Colon (tissue), 2 donors: ENCODE measurements at regions not wholly inside any gene's neighbourhood (a gene's known extent, or its start where the extent isn't known, plus 50 kb on each side); places are given as distances from the start of the nearest gene placed in this dataset.
"Not testable (repeated sequence)": the region's sequence is repeated elsewhere in the genome, so short reads cannot be mapped to it uniquely, and the experiment has no call there.

Experiments
- FAIRE-seq: peaks from 2 replicates; lab custom pipeline; 2012; peaks lifted over from hg19 to GRCh38; lab: Jason Lieb, UNC
- donor health status: control.
- donor health status: control.

- FAIRE-seq: no peak
Measured at GRCh38 chr15:69602921-69603320, 150.3 kb downstream of the RPLP1 start.

DNA sequence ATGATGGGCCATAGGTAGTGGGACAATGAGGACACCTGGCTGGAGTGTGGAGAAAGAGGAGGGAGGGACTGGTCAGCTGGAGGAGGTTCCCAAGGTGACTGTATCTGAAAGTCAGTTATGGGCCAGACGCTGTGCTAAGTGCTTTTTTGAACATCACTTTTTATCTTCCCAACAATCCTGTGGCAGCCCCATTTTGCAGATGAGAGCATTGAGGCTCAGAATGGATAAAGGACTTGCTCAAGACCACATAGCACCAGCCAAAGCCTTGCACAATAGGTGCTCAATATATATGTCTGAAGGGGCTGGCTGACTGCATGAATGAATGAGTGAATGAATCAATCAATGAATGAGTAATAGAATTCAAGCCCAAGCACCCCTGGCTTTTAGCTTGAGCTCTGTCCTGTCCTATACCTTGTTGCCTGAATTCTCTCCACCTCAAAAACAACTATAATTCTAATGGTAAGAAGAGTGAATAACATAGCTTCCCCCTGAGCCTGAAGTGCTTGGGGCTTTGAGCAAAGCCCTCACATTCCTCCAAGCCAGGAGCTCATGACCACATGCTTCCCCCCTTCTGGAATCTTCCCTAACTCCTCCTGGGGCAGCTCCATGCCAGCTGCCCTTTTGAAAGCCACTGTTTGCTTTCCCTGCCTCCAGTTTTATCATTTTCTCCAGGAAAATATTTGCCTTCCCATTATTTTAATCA is 150.9 kb downstream of the RPLP1 start:
- no peak for FAIRE-seq

DNA sequence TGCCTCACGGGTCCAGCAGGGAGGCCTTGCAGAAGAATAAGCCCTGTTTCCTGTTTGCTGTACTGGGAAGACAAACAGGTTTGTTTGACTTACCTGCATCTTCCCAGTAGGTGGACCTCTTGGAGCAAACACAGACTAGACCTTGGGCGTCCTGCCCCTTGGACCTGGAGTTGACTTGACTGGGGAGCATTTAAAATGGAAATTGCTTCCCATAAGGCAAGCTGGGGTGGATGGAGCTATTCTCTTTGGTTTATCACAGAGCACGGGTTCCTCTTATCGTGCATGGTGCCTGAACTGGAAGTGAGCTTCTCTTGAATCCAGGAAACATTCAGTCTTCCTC is 151.4 kb downstream of the RPLP1 start:
- no peak for FAIRE-seq

GRCh38 chr15:69606144-69606543 is 153.5 kb downstream of the RPLP1 start:
- FAIRE-seq: no peak

GRCh38 chr15:69606921-69607500 is 154.4 kb downstream of the RPLP1 start:
- FAIRE-seq: no peak

DNA sequence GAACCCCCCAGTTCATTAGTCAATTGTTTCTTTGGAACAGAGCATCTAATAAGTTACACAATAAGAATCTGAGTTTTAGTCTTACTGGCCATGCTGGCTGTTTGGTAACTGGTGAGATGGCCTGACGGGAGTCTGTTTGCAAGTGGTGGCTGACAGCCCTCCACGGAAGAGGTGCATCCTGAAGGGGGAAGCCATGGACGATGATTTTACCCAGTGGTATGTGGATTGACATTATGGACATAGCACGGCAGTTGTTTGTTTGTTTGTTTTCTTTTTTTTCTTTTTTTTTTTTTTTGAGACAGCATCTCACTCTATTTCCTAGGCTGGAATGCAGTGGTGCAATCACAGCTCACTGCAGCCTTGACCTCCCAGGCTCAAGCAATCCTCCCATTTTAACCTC is 156.0 kb downstream of the RPLP1 start:
- FAIRE-seq: no peak

DNA sequence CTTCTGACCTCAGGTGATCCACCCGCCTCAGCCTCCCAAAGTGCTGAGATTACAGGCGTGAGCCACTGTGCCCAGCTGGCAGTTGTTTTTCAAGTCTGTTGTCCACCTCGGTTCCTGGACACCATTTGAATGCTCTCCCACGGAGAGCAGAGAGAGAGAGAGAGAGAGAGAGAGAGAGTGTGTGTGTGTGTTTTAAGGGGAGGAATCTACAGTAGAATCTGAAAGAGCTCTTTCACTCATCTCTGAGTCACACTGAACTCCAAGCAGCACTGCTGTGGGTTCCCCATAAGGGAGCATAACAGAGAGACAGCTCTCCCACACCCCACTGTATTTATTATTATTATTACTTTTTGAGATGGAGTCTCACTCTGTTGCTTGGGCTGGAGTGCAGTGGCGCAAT is 156.6 kb downstream of the RPLP1 start:
- no peak for FAIRE-seq

GRCh38 chr15:69609776-69610175 is 157.2 kb downstream of the RPLP1 start:
- no peak for FAIRE-seq

GRCh38 chr15:69610277-69610676 is 157.7 kb downstream of the RPLP1 start:
- FAIRE-seq: no peak

DNA sequence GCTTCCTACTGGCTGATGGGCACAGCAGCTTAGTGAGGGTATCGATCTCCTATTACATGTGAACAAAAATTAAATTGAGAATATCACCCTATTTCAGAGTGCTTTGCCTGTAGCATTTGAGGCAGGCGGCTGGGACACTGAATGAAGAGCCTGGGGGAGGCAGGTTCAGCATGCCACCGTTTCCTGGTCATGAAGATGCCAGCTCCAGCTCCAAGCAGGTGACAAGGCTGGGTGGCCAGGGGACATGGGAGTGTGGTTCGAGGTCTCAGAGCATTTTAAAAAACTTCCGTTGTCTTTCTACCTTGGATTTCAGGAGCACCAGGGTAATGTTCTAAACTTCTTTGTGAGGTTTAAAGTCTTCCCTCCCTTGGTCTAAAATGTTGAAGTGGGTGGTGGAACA is 158.2 kb downstream of the RPLP1 start:
- FAIRE-seq: no peak

GRCh38 chr15:69612112-69612511 is 159.5 kb downstream of the RPLP1 start:
- no peak for FAIRE-seq

DNA sequence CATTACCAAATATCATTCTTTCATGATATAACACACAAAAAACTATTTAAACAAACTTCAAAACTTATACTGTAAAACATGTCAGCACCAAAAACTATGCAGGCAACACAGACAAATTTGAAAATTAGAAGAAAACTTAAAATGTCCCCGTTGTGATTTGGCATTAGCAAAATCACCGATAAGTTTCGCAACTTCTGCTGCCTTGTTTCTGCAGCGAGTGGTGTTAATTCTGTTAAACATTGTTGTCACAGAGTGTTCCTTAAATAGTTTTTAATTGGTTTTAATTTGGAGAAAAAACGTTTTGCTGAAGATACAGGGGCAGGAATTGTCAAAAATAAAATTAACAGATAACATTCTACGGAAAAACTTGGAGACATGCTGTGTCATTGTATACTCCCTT is 160.6 kb downstream of the RPLP1 start:
- no peak for FAIRE-seq

DNA sequence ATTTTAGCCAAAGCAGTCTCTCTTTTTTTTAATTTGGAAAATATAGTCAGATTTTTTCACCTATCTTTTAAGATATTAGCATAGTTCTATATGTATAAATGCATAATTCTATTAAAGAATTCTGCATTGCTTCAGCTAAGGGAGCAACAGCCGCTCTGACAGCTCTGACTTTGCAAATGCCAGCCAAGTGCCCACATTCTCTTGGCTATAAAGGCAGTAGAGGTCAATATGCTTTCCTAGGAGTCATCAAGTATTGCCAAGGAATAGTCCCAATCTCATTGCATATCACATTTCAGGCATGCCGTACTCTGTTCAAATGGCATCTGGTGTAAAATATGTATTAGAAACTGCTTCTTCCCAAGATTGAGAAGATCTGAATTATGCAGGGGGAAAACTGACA is 161.4 kb downstream of the RPLP1 start:
- FAIRE-seq: no peak

DNA sequence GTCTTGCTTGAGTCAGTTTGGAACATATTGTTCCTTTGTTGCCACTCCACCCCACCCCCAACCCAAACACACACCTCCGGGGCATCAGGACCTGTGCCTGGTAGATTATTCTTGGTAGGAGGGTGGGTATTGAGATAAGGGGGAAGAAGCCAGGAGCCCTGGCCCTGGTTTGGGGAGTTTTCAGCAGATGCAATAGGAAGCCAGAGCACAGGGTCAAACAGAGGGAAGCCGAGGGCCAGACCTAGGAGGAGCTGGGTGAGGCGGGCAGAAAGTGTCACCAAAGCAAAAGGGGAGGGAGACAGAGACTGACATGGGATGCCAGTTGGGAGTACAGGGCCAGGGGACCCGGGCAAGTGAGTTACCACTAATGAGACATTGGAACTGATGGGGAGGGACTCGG is 163.1 kb downstream of the RPLP1 start:
- FAIRE-seq: no peak

DNA sequence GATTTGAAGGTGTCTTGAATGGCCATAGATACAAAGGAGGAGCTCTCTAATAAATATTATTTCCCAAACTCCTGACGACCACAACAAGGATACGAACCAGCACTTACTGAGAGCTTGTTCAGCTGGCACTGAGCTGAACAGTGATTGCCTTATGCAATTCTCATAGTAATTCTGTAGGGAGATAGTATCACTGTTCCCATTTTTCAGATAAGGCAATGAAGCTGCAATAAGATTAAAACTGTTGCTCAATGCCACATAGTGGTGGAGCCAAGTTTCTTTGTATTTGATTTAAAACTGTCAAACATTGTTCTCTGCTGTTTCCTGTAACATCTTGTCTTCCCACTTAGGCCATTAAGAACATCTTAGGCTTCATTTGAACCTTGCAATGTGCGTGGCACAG is 163.9 kb downstream of the RPLP1 start:
- no peak for FAIRE-seq

DNA sequence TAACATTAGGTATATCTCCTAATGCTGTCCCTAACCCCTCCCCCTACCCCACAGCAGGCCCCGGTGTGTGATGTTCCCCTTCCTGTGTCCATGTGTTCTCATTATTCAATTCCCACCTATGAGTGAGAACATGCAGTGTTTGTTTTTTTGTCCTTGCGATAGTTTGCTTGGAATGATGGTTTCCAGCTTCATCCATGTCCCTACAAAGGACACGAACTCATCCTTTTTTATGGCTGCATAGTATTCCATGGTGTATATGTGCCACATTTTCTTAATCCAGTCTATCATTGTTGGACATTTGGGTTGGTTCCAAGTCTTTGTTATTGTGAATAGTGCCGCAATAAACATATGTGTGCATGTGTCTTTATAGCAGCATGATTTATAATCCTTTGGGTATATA is 164.5 kb downstream of the RPLP1 start:
- FAIRE-seq: not testable (repeated sequence)

DNA sequence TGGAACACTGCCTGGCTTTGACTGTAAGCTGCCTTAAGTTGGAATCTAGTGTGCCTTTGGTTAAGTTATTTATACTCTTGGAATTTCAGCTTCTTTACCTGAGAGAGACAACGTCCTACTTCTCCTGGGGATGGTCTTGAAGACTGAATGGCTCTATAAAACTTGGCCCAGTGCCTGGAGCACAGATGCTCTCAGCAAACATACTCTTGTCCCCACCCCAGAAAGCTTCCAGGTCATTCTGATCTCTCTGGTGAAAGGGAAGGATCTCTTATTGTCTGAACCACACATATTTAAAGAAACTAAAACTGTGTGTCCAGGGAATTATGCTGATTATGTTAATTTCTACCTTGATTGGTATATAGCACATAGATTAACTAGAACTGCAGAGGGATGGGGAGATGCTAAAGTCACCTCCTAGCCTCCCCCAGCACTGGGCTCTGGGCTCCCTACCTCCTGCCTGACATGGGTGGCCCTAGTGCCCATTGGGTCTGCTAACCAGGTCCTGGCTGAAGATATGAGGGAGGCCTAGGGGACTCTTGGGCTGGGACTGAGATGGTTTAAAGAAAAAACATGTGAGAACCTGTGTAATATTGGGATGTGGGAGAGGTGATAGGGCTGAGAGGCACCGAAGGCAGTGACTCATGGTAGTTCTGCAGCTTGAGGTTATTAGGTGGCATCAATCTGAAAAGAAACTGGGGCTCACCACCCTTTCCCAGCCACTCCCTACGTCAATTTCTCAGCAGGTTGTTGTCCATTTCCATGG is 171.0 kb downstream of the RPLP1 start:
- FAIRE-seq: no peak

GRCh38 chr15:69624155-69624520 is 171.5 kb downstream of the RPLP1 start:
- no peak for FAIRE-seq

GRCh38 chr15:69624816-69625215 is 172.2 kb downstream of the RPLP1 start:
- FAIRE-seq: no peak

DNA sequence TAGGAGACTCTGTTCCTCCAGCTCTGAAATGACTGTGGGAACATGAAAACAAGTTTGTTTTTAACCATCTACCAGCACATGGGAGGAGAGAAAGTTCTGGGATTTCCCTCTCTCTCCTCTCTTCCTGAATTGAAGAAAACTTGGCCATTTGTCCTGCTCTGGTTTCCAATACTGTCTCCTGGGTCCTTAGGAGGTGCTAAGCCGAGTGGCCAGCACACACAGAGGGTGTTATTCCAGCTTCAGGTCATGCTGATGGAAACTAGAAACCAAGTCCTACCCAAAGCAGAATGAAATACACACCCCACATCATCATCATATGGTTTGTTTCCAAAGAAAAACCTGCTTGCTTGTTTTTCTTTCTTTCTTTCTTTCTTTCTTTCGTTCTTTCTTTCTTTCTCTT is 172.7 kb downstream of the RPLP1 start:
- FAIRE-seq: no peak

DNA sequence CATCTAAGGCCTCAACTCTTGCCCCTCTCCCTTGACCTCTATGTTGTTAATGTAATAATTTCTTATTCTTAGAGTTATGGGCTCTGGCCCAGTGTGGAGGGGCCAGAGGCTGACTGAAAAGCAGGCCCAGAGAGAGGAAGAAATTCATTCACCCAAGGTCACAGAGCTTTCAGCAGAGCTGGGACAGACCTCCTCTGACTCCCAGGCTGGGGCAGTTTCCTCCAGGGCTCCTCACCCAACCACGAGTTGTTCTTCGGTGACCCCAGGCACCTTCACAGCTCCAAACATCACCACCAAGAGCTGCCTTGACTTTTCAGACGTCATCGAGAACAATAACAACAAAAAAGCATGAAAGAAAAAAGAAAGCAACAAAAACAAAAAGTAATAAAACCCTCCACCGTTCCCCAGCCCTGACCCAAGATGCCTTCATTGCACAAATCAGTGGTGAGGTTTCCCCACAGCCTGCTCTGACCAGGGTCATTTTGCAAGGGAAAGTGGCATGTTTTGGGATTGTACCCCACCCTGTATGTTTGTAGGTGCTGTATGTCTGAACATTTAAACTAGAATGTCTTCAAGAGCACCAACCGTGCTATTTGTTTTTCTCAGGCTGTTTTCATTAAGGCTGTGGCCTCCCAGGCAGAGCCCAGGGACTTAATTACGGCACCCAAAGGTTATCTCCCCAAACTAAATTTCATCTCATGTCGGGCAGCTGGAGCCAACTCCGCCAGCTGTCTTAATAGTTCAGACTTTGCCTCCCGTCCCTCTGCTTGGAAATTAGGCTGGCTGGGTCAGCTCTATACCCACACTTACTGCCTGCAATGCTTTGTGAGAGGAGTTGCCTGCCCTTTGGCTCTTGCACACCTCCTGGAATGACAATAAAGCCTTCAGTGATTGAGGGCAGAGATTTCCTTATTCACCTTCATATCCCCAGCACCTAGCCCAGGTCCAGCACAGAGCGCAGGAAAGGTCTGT is 173.8 kb downstream of the RPLP1 start:
- no peak for FAIRE-seq

- no peak for FAIRE-seq
Measured at GRCh38 chr15:69627548-69628158, 175.0 kb downstream of the RPLP1 start.
